IMR-90 (cell line): ENCODE measurements at regions not wholly inside any gene's neighbourhood (a gene's known extent, or its start where the extent isn't known, plus 50 kb on each side); places are given as distances from the start of the nearest gene placed in this dataset.

ENCODE experiments used
- ATAC-seq: fragments of 200-7000 bp; cut with Tn5 transposase; 2 replicates; pipeline ENCODE4 v1.9.1; 2020; ENCODE audit warnings: low read depth, mild to moderate bottlenecking, moderate library complexity
- BruUV-seq: library from RNA; stranded (reverse); fragments of 400-500 nt; replicated peaks from 2 replicates; lab custom pipeline; 2021; lab: Mats Ljungman, UMichigan
- CTCF ChIA-PET: fragments of 300-600 bp; formaldehyde crosslinking; extraction: SDS; loops from one replicate; lab custom pipeline; 2021; ENCODE audit warnings: antibody characterized with exemption; lab: Yijun Ruan, JAX
- POLR2A ChIA-PET: fragments of 300-600 bp; sonication (Branson Sonifier 250); formaldehyde crosslinking; loops from one replicate; lab custom pipeline; 2022; ENCODE audit warnings: antibody characterized with exemption; ENCODE audit not compliant: unreplicated experiment; lab: Charles Lee
- DNase-seq: peaks from one replicate; pipeline ENCODE4 v3.0.0; 2013
- H2AFZ ChIP-seq: replicated peaks from 2 replicates; pipeline ENCODE3; 2013; ENCODE audit warnings: low read length, mild to moderate bottlenecking; ENCODE audit not compliant: poor library complexity
- H2AK5ac ChIP-seq: 2 replicates; pipeline ENCODE4 v1.6.1; 2013; ENCODE audit warnings: low read depth, low read length, inconsistent platforms
- H2AK9ac ChIP-seq: replicated peaks from 2 replicates; pipeline ENCODE3; 2013; ENCODE audit warnings: mild to moderate bottlenecking, low read depth, low read length, moderate library complexity; ENCODE audit not compliant: poor library complexity
- H2BK120ac ChIP-seq: 2 replicates; pipeline ENCODE4 v1.6.1; 2013; ENCODE audit warnings: low read depth, low read length, inconsistent platforms
- H2BK15ac ChIP-seq: 3 replicates; pipeline ENCODE4 v1.6.1; 2013; ENCODE audit warnings: low read depth, low read length, inconsistent platforms
- H2BK20ac ChIP-seq: 2 replicates; pipeline ENCODE4 v1.6.1; 2013; ENCODE audit warnings: low read depth, mild to moderate bottlenecking, inconsistent platforms, low read length, moderate library complexity
- H2BK5ac ChIP-seq: 2 replicates; pipeline ENCODE4 v1.6.1; 2013; ENCODE audit warnings: mild to moderate bottlenecking, low read depth, low read length, inconsistent platforms; ENCODE audit not compliant: poor library complexity, severe bottlenecking
- H3K14ac ChIP-seq: replicated peaks from 2 replicates; pipeline ENCODE4 v1.6.1; 2013; ENCODE audit warnings: low read depth, low read length, inconsistent platforms
- H3K18ac ChIP-seq: 2 replicates; pipeline ENCODE4 v1.6.1; 2013; ENCODE audit warnings: low read depth, low read length, control low read depth
- H3K23ac ChIP-seq: 2 replicates; pipeline ENCODE4 v1.6.1; 2013; ENCODE audit warnings: low read depth, low read length, inconsistent platforms
- H3K27ac ChIP-seq: 2 replicates; pipeline ENCODE4 v1.5.1; 2013; ENCODE audit warnings: mild to moderate bottlenecking, control low read depth, low read length; ENCODE audit not compliant: insufficient read depth
- H3K27me3 ChIP-seq: 2 replicates; pipeline ENCODE4 v1.6.1; 2013; ENCODE audit warnings: low read length; ENCODE audit not compliant: control insufficient read depth, insufficient read depth
- H3K36me3 ChIP-seq: 2 replicates; pipeline ENCODE4 v1.6.1; 2013; ENCODE audit warnings: low read length, mixed read lengths; ENCODE audit not compliant: control insufficient read depth, insufficient read depth
- H3K4ac ChIP-seq: 2 replicates; pipeline ENCODE4 v1.6.1; 2013; ENCODE audit warnings: low read depth, low read length, inconsistent platforms
- H3K4me1 ChIP-seq: 2 replicates; pipeline ENCODE4 v1.6.1; 2013; ENCODE audit warnings: low read length, mixed read lengths; ENCODE audit not compliant: control insufficient read depth, insufficient read depth
- H3K4me2 ChIP-seq: 2 replicates; pipeline ENCODE4 v1.6.1; 2013; ENCODE audit warnings: low read depth, mild to moderate bottlenecking, control low read depth, low read length, moderate library complexity
- H3K4me3 ChIP-seq: 2 replicates; pipeline ENCODE4 v1.5.1; 2013; ENCODE audit warnings: low read depth, mild to moderate bottlenecking, control low read depth, low read length, moderate library complexity; ENCODE audit not compliant: insufficient read depth
- H3K56ac ChIP-seq: 2 replicates; pipeline ENCODE4 v1.6.1; 2013; ENCODE audit warnings: low read length, inconsistent platforms; ENCODE audit not compliant: insufficient read depth; ENCODE audit errors: extremely low read depth
- H3K79me1 ChIP-seq, 2 experiments: 2 replicates each; pipeline ENCODE4 v1.6.1; 2013; ENCODE audit warnings: low read length in 2 of 2, inconsistent platforms in 1 of 2, low read depth in 1 of 2
- H3K9ac ChIP-seq: 2 replicates; pipeline ENCODE4 v1.6.1; 2013; ENCODE audit warnings: low read depth, low read length, control low read depth
- H3K9me1 ChIP-seq: 2 replicates; pipeline ENCODE4 v1.6.1; 2013; ENCODE audit warnings: low read length, inconsistent platforms; ENCODE audit not compliant: insufficient read depth
- H3K9me3 ChIP-seq: 2 replicates; pipeline ENCODE4 v1.6.1; 2013; ENCODE audit warnings: low read length; ENCODE audit not compliant: control insufficient read depth, insufficient read depth
- H4K20me1 ChIP-seq: 2 replicates; pipeline ENCODE4 v1.6.1; 2013; ENCODE audit warnings: low read length, inconsistent platforms; ENCODE audit not compliant: insufficient read depth
- H4K5ac ChIP-seq: 2 replicates; pipeline ENCODE4 v1.6.1; 2013; ENCODE audit warnings: mild to moderate bottlenecking, low read depth, low read length, control low read depth
- H4K8ac ChIP-seq, 2 experiments: 2 replicates each; pipeline ENCODE4 v1.6.1; 2013; ENCODE audit warnings: low read depth in 2 of 2, low read length in 2 of 2, control low read depth in 1 of 2, inconsistent platforms in 1 of 2
- H4K91ac ChIP-seq: 2 replicates; pipeline ENCODE4 v1.6.1; 2013; ENCODE audit warnings: low read depth, low read length, inconsistent platforms; ENCODE audit not compliant: insufficient read depth
- CEBPB ChIP-seq: IDR thresholded peaks from 2 replicates; pipeline ENCODE4 v1.6.1; 2012; ENCODE audit warnings: low read depth, low read length, improper control_type of control experiment
- CTCF ChIP-seq: conservative IDR thresholded peaks from 2 replicates; pipeline ENCODE4 v1.5.1; 2012; ENCODE audit warnings: mild to moderate bottlenecking, low read depth, low read length, improper control_type of control experiment
- RFX5 ChIP-seq: IDR thresholded peaks from 2 replicates; pipeline ENCODE4 v1.8.0; 2012; ENCODE audit warnings: low read depth, mild to moderate bottlenecking, low read length, moderate library complexity
- SMC3 ChIP-seq: fragments of 150-350 bp; IDR thresholded peaks from 2 replicates; pipeline ENCODE4 v1.6.1; 2016; ENCODE audit warnings: low read depth, mild to moderate bottlenecking, antibody characterized with exemption, low read length, moderate library complexity
- WGBS, 2 experiments: methylation state at CpG; one replicate each; pipeline versions ENCODE4 v1.1.5 to v1.1.7; 2013; ENCODE audit warnings: missing lambda C conversion rate in 2 of 2; ENCODE audit not compliant: insufficient read length in 1 of 2; ENCODE audit errors: extremely low coverage in 2 of 2; 5-methylcytosine and 5-hydroxymethylcytosine counted together
- dilution Hi-C: fragments of 300-500 bp; cut with HindIII; formaldehyde crosslinking; loops from one replicate; pipeline ENCODE4 v1.14.3; 2018; ENCODE audit warnings: low sequenced_read_pairs; ENCODE audit not compliant: unreplicated experiment
- in situ Hi-C: fragments of 300-500 bp; cut with MboI; formaldehyde crosslinking; loops from 3 replicates; pipeline ENCODE4 v1.14.3; 2019; ENCODE audit warnings: low sequenced_read_pairs, inconsistent platforms, mixed read lengths
- intact Hi-C: fragments of 100-400 bp; cut with micrococcal nuclease; formaldehyde crosslinking; loops from 2 replicates; pipeline ENCODE4 v1.10.0; 2022

GRCh38 chr17:6893382-6894205 is 62.1 kb upstream of the TEKT1 start:
- no peaks in the 10 kb centered on the region for H3K9me3 ChIP-seq
- DNase-seq = no peak
- no peaks in the 10 kb centered on the region for H3K79me1 ChIP-seq
- intact Hi-C loops = loop anchor here (2.0 kb wide), 1 partner anchor 227 kb away; no protein-coding TSS in a partner anchor
- no peaks in the 10 kb centered on the region for H4K20me1 ChIP-seq
- dilution Hi-C loops = no loop called here
- no peak overlapping the region for H3K9ac ChIP-seq
- no peak for ATAC-seq
- H2AK5ac ChIP-seq = no peak overlapping the region
- no peak overlapping the region for H4K91ac ChIP-seq
- in situ Hi-C loops = no loop called here
- H3K23ac ChIP-seq = no peak overlapping the region
- ChIA-PET CTCF (no interaction called here), POLR2A (no interaction called here)
- H3K14ac ChIP-seq = no peak overlapping the region
- H3K4me2 ChIP-seq = no peak overlapping the region
- no peak overlapping the region for H3K4ac ChIP-seq
- H4K5ac ChIP-seq = no peak overlapping the region
- no peaks in the 10 kb centered on the region for H3K9me1 ChIP-seq
- H2BK120ac ChIP-seq = no peak overlapping the region
- H3K56ac ChIP-seq = no peak overlapping the region
- peaks cover 37% of the 10 kb centered on the region for H3K27me3 ChIP-seq
- no peak overlapping the region for H2AK9ac ChIP-seq
- H2BK15ac ChIP-seq = no peak overlapping the region
- H3K36me3 ChIP-seq = no peaks in the 10 kb centered on the region
- TF ChIP-seq SMC3 = no peak
- TF ChIP-seq CTCF = no peak
- no peak for TF ChIP-seq RFX5
- TF ChIP-seq CEBPB = no peak
- no peak overlapping the region for H2AFZ ChIP-seq
- H3K4me3 ChIP-seq = no peak overlapping the region
- no peak overlapping the region for H2BK5ac ChIP-seq
- H3K18ac ChIP-seq = no peak overlapping the region
- no peaks in the 10 kb centered on the region for H3K4me1 ChIP-seq
- H3K27ac ChIP-seq = no peak overlapping the region
- H2BK20ac ChIP-seq = no peak overlapping the region
- 14% methylated on average over 7 of the region's 36 CpGs; no CpG with 5 or more reads in 1 of the 2 experiments for WGBS, 2 experiments
- BruUV-seq = no TSS peak
- no peak overlapping the region for H4K8ac ChIP-seq
